Activated T-helper 1 cell treated with Interleukin-2 at 50 U/mL for 16 hours (primary cell): ENCODE measurements at regions not wholly inside any gene's neighbourhood (a gene's known extent, or its start where the extent isn't known, plus 50 kb on each side); places are given as distances from the start of the nearest gene placed in this dataset.

Source experiments
- DNase-seq: peaks from one replicate; pipeline ENCODE4 v3.0.0-alpha.2; 2020; ENCODE audit warnings: low read depth

- no peak for DNase-seq
Observed at GRCh38 chr4:15376145-15376544, 51.7 kb upstream of the C1QTNF7 start.

GRCh38 chr4:15376594-15376993 is 51.2 kb upstream of the C1QTNF7 start:
- DNase-seq, result no peak
